ENCODE measurements at regions not wholly inside any gene's neighbourhood (a gene's known extent, or its start where the extent isn't known, plus 50 kb on each side); places are given as distances from the start of the nearest gene placed in this dataset.

DNA sequence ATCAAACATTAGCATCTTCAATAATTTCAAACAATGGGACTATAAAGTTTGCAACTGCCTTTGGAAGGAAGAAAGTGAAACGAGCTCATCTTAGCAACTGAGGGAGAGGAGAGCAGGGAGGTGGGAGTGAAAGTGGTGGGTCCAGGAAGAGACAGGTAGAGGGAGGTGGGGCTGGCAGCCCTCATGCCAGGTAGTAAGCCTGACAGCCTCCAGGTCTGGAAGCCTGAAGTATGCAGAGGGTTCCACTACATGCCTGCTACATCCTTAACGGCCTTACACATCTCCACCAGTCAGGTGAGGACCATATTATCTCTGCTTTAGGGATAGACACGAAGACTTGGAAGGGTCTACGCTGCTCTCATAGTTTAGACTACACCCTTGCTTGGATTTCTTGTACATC is 201.1 kb upstream of the TWIST2 start:
- Histone ChIP-seq H3K4me3 (no peak overlapping the region), H3K79me2 (ENCODE audit: insufficient read depth) (no peaks in the 10 kb centered on the region), H4K20me1 (ENCODE audit: insufficient read depth) (no peaks in the 10 kb centered on the region), H3K4me1 (ENCODE audit: insufficient read depth) (peaks cover 27% of the 10 kb centered on the region), H3F3A (ENCODE audit: insufficient read depth) (peaks cover 22% of the 10 kb centered on the region), H3K36me3 (ENCODE audit: low read depth) (no peaks in the 10 kb centered on the region), H3K27me3 (replicated peaks; ENCODE audit: insufficient read depth) (no peaks in the 10 kb centered on the region), H3K9me3 (ENCODE audit: low read depth) (no peaks in the 10 kb centered on the region), H3K4me2 (ENCODE audit: unreplicated experiment) (no peak overlapping the region), H2AFZ (no peak overlapping the region), H3K27ac (no peak overlapping the region), H3K9me2 (ENCODE audit: insufficient read depth) (no peaks in the 10 kb centered on the region), H3K9ac (no peak overlapping the region)
- 91 to 93% methylated on average over 4 of the region's 4 CpGs for WGBS, 2 experiments (ENCODE audit: low coverage in 1 of 2, low lambda C conversion rate in 2 of 2, missing lambda C conversion rate in 2 of 2)
- TF ChIP-seq EZH2 (IDR thresholded peaks at IDR 0.05; ENCODE audit: insufficient read depth, poor library complexity, severe bottlenecking): no peak
- no peak for TF ChIP-seq EZH2phosphoT487 (IDR thresholded peaks at IDR 0.05; ENCODE audit: insufficient read depth, low read depth)
- in situ Hi-C loops (cut with MboI): no loop called here
- no peak for DNase-seq

DNA sequence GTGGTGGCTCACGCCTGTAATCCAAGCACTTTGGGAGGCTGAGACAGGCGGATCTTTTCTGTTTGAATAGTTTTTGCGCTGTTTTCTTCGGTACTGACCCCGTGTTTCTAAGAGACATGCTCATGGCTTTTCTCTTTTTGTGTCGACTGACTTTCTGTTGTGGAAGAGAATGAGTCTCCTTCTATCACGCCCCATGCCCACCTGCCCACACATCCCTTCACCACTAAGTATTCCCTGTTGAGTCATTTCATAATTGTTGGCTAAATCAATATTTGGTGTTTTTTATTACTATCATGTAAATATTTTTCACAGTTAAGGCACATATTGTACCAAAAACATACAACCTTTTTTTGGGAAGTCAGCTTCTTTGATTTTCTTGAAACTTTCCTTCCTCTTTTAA is 198.8 kb upstream of the TWIST2 start:
- Histone ChIP-seq H3K27ac (no peak overlapping the region), H3K79me2 (ENCODE audit: insufficient read depth) (no peaks in the 10 kb centered on the region), H3K9me3 (ENCODE audit: low read depth) (no peaks in the 10 kb centered on the region), H3K27me3 (replicated peaks; ENCODE audit: insufficient read depth) (no peaks in the 10 kb centered on the region), H3K4me1 (ENCODE audit: insufficient read depth) (peaks cover 16% of the 10 kb centered on the region), H3K9me2 (ENCODE audit: insufficient read depth) (no peaks in the 10 kb centered on the region), H3F3A (ENCODE audit: insufficient read depth) (peaks cover 9% of the 10 kb centered on the region), H3K4me2 (ENCODE audit: unreplicated experiment) (no peak overlapping the region), H4K20me1 (ENCODE audit: insufficient read depth) (no peaks in the 10 kb centered on the region), H3K9ac (no peak overlapping the region), H2AFZ (no peak overlapping the region), H3K36me3 (ENCODE audit: low read depth) (no peaks in the 10 kb centered on the region), H3K4me3 (no peak overlapping the region)
- WGBS, 2 experiments (ENCODE audit: low coverage in 1 of 2, low lambda C conversion rate in 2 of 2, missing lambda C conversion rate in 2 of 2): 98% methylated on average over 7 of the region's 7 CpGs
- DNase-seq: no peak
- in situ Hi-C loops (cut with MboI): no loop called here
- TF ChIP-seq EZH2phosphoT487 (IDR thresholded peaks at IDR 0.05; ENCODE audit: insufficient read depth, low read depth) (no peak), EZH2 (IDR thresholded peaks at IDR 0.05; ENCODE audit: insufficient read depth, poor library complexity, severe bottlenecking) (no peak)

DNA sequence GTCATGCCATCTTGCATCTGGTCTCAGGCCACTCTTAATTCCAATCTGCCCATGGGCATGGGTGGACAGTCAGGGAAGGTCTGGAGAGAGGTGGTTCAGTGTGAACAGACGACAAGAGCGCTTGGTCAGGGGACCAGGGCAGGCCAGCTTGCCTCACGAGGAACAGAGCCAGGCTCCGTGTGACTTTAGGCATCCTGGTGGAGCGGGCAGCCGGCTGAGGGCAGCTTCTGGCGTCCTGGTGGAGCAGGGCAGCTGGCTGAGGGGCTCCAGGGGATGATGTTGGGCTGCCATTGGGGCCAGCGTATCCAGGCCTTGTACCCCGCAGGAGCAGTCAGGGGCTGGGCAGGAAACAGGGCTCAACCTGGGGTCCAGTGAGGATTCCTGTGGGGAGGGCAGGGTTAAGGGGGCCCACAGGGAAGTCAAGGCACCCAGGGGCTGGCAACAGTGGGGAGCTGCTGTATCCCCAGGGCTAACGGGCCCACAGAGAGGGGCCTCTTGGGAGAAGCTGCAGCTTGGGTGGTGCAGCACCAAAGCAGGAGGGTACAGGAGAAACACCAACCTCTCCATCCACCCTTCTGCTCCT is 197.9 kb upstream of the TWIST2 start:
- Histone ChIP-seq H3K4me2 (ENCODE audit: unreplicated experiment) (no peak overlapping the region), H3F3A (ENCODE audit: insufficient read depth) (peaks cover 4% of the 10 kb centered on the region; the same call in 1 of the 2 replicates), H3K36me3 (ENCODE audit: low read depth) (no peaks in the 10 kb centered on the region), H3K4me3 (no peak overlapping the region), H3K27me3 (replicated peaks; ENCODE audit: insufficient read depth) (no peaks in the 10 kb centered on the region), H2AFZ (no peak overlapping the region), H3K9me3 (ENCODE audit: low read depth) (no peaks in the 10 kb centered on the region), H3K79me2 (ENCODE audit: insufficient read depth) (no peaks in the 10 kb centered on the region), H4K20me1 (ENCODE audit: insufficient read depth) (no peaks in the 10 kb centered on the region), H3K9me2 (ENCODE audit: insufficient read depth) (no peaks in the 10 kb centered on the region), H3K4me1 (ENCODE audit: insufficient read depth) (peaks cover 8% of the 10 kb centered on the region), H3K9ac (no peak overlapping the region), H3K27ac (no peak overlapping the region)
- in situ Hi-C loops (cut with MboI): no loop called here
- no peak for DNase-seq
- TF ChIP-seq EZH2 (IDR thresholded peaks at IDR 0.05; ENCODE audit: insufficient read depth, poor library complexity, severe bottlenecking) (no peak), EZH2phosphoT487 (IDR thresholded peaks at IDR 0.05; ENCODE audit: insufficient read depth, low read depth) (no peak)
- WGBS, 2 experiments (ENCODE audit: low coverage in 1 of 2, low lambda C conversion rate in 2 of 2, missing lambda C conversion rate in 2 of 2): 90 to 96% methylated on average over 10 of the region's 10 CpGs

DNA sequence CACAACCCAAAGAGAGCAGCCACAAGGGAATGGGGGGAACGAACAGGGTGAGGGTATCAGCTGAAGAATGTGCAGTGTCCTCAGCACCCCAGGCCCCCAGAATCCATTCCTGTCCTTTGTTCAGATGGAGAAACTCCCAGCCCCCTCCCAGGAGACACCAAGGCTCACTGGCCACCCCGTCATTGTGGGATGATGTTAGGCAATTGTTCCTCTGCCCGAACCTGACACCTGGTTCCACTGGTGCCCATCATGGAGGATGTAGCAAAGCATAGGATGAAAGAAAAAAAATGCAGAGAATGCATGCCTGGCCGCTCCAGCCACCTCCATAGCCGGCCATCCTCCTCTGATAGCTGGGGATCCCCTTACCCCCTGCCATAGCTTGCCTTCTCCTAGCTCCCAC is 197.3 kb upstream of the TWIST2 start:
- no peak overlapping the region for H3K9ac ChIP-seq
- WGBS, 2 experiments (ENCODE audit: low coverage in 1 of 2, low lambda C conversion rate in 2 of 2, missing lambda C conversion rate in 2 of 2): 86 to 94% methylated on average over 5 of the region's 5 CpGs
- no peaks in the 10 kb centered on the region for H3K36me3 ChIP-seq (ENCODE audit: low read depth)
- no peak overlapping the region for H3K27ac ChIP-seq
- H3K79me2 ChIP-seq (ENCODE audit: insufficient read depth): no peaks in the 10 kb centered on the region
- no peaks in the 10 kb centered on the region for H3K9me2 ChIP-seq (ENCODE audit: insufficient read depth)
- H3K4me2 ChIP-seq (ENCODE audit: unreplicated experiment): no peak overlapping the region
- H3K27me3 ChIP-seq (replicated peaks; ENCODE audit: insufficient read depth): no peaks in the 10 kb centered on the region
- no peak for DNase-seq
- 0 out of 2 replicates have a peak, but pooled peaks cover 5% of the 10 kb centered on the region for H3K4me1 ChIP-seq (ENCODE audit: insufficient read depth)
- H3K4me3 ChIP-seq: no peak overlapping the region
- H3K9me3 ChIP-seq (ENCODE audit: low read depth): no peaks in the 10 kb centered on the region
- TF ChIP-seq EZH2 (IDR thresholded peaks at IDR 0.05; ENCODE audit: insufficient read depth, poor library complexity, severe bottlenecking) (no peak), EZH2phosphoT487 (IDR thresholded peaks at IDR 0.05; ENCODE audit: insufficient read depth, low read depth) (no peak)
- in situ Hi-C loops (cut with MboI): no loop called here
- peaks cover 4% of the 10 kb centered on the region; the same call in 1 of the 2 replicates for H3F3A ChIP-seq (ENCODE audit: insufficient read depth)
- no peak overlapping the region for H2AFZ ChIP-seq
- H4K20me1 ChIP-seq (ENCODE audit: insufficient read depth): no peaks in the 10 kb centered on the region

All from GM23248 (cell line).